ENCODE measurements at regions not wholly inside any gene's neighbourhood (a gene's known extent, or its start where the extent isn't known, plus 50 kb on each side); places are given as distances from the start of the nearest gene placed in this dataset.

- no peak overlapping the region for H3K4me3 ChIP-seq
- TF ChIP-seq EZH2phosphoT487 (IDR thresholded peaks at IDR 0.05; ENCODE audit: low read depth, severe bottlenecking, unreplicated experiment), result no peak
- no peak for TF ChIP-seq EZH2 (IDR thresholded peaks at IDR 0.05; ENCODE audit: borderline replicate concordance)
- TF ChIP-seq, protein P1, sequence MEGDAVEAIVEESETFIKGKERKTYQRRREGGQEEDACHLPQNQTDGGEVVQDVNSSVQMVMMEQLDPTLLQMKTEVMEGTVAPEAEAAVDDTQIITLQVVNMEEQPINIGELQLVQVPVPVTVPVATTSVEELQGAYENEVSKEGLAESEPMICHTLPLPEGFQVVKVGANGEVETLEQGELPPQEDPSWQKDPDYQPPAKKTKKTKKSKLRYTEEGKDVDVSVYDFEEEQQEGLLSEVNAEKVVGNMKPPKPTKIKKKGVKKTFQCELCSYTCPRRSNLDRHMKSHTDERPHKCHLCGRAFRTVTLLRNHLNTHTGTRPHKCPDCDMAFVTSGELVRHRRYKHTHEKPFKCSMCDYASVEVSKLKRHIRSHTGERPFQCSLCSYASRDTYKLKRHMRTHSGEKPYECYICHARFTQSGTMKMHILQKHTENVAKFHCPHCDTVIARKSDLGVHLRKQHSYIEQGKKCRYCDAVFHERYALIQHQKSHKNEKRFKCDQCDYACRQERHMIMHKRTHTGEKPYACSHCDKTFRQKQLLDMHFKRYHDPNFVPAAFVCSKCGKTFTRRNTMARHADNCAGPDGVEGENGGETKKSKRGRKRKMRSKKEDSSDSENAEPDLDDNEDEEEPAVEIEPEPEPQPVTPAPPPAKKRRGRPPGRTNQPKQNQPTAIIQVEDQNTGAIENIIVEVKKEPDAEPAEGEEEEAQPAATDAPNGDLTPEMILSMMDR (IDR thresholded peaks at IDR 0.05; ENCODE audit: poor library complexity), result no peak
- no peaks in the 10 kb centered on the region for H3K36me3 ChIP-seq (replicated peaks; ENCODE audit: insufficient read depth, low read depth)
- H3K79me2 ChIP-seq, result no peaks in the 10 kb centered on the region
- no peak overlapping the region for H2AFZ ChIP-seq
- DNase-seq (ENCODE audit: low spot score), result no peak
- 88% methylated on average over 2 of the region's 2 CpGs for WGBS (ENCODE audit: low lambda C conversion rate, missing lambda C conversion rate)
- no peaks in the 10 kb centered on the region for H3K9me3 ChIP-seq (ENCODE audit: low read depth)
- no peak overlapping the region for H3K4me2 ChIP-seq
- no peaks in the 10 kb centered on the region for H3K9me2 ChIP-seq (replicated peaks; ENCODE audit: insufficient read depth)
- no peaks in the 10 kb centered on the region for H3K27me3 ChIP-seq
- no peaks in the 10 kb centered on the region for H3K4me1 ChIP-seq (ENCODE audit: insufficient read depth)
- H3K27ac ChIP-seq, result no peak overlapping the region
- H4K20me1 ChIP-seq (ENCODE audit: insufficient read depth, poor library complexity, severe bottlenecking), result no peaks in the 10 kb centered on the region
These were observed 87.2 kb upstream of the PITX2 start for GRCh38 chr4:110710070-110710469.

DNA sequence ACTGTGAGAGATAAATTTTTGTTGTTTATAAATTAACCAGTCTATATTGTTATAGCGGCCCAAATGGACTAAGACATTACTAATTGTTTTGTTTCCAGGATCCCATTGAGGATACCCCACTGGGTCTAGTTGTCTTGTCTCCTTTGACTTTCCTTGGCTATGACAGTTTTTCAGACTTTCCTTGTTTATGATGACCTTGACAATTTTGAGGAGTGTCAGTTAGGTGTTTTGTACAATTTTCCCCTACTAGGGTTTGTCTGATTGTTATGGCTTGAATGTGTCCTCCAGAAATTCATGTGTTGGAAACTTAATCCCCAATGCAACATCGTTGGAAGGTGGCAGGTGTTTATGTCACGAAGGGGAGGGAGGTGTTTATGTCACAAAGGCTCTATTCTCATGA is 89.6 kb upstream of the PITX2 start:
- no peak for DNase-seq (ENCODE audit: low spot score)
- no peak overlapping the region for H3K27ac ChIP-seq
- no peaks in the 10 kb centered on the region for H3K9me2 ChIP-seq (replicated peaks; ENCODE audit: insufficient read depth)
- no peaks in the 10 kb centered on the region for H4K20me1 ChIP-seq (ENCODE audit: insufficient read depth, poor library complexity, severe bottlenecking)
- no peaks in the 10 kb centered on the region for H3K27me3 ChIP-seq
- H3K9me3 ChIP-seq (ENCODE audit: low read depth), result no peaks in the 10 kb centered on the region
- no peaks in the 10 kb centered on the region for H3K4me1 ChIP-seq (ENCODE audit: insufficient read depth)
- H3K79me2 ChIP-seq, result no peaks in the 10 kb centered on the region
- H2AFZ ChIP-seq, result no peak overlapping the region
- no peak overlapping the region for H3K4me2 ChIP-seq
- no peak overlapping the region for H3K4me3 ChIP-seq
- TF ChIP-seq EZH2 (IDR thresholded peaks at IDR 0.05; ENCODE audit: borderline replicate concordance) (no peak), EZH2phosphoT487 (IDR thresholded peaks at IDR 0.05; ENCODE audit: low read depth, severe bottlenecking, unreplicated experiment) (no peak)
- TF ChIP-seq, protein P1 (IDR thresholded peaks at IDR 0.05; ENCODE audit: poor library complexity), result no peak
- 88% methylated on average over 3 of the region's 3 CpGs for WGBS (ENCODE audit: low lambda C conversion rate, missing lambda C conversion rate)
- H3K36me3 ChIP-seq (replicated peaks; ENCODE audit: insufficient read depth, low read depth), result no peaks in the 10 kb centered on the region

GRCh38 chr4:110730318-110730717 is 107.4 kb upstream of the PITX2 start:
- Histone ChIP-seq H3K9me2 (replicated peaks; ENCODE audit: insufficient read depth) (no peaks in the 10 kb centered on the region), H3K9me3 (ENCODE audit: low read depth) (no peaks in the 10 kb centered on the region), H3K4me3 (no peak overlapping the region), H3K27me3 (no peaks in the 10 kb centered on the region), H4K20me1 (ENCODE audit: insufficient read depth, poor library complexity, severe bottlenecking) (no peaks in the 10 kb centered on the region), H3K4me2 (no peak overlapping the region), H3K79me2 (no peaks in the 10 kb centered on the region), H3K36me3 (replicated peaks; ENCODE audit: insufficient read depth, low read depth) (no peaks in the 10 kb centered on the region), H3K4me1 (ENCODE audit: insufficient read depth) (no peaks in the 10 kb centered on the region), H2AFZ (no peak overlapping the region), H3K27ac (no peak overlapping the region)
- no peak for DNase-seq (ENCODE audit: low spot score)
- WGBS (ENCODE audit: low lambda C conversion rate, missing lambda C conversion rate), result 79% methylated on average over 3 of the region's 3 CpGs
- TF ChIP-seq, protein P1 (IDR thresholded peaks at IDR 0.05; ENCODE audit: poor library complexity), result no peak
- TF ChIP-seq EZH2 (IDR thresholded peaks at IDR 0.05; ENCODE audit: borderline replicate concordance) (no peak), EZH2phosphoT487 (IDR thresholded peaks at IDR 0.05; ENCODE audit: low read depth, severe bottlenecking, unreplicated experiment) (no peak)

GRCh38 chr4:110733901-110734300 is 111.0 kb upstream of the PITX2 start:
- no peak for TF ChIP-seq EZH2phosphoT487 (IDR thresholded peaks at IDR 0.05; ENCODE audit: low read depth, severe bottlenecking, unreplicated experiment)
- TF ChIP-seq, protein P1 (IDR thresholded peaks at IDR 0.05; ENCODE audit: poor library complexity), result no peak
- TF ChIP-seq EZH2 (IDR thresholded peaks at IDR 0.05; ENCODE audit: borderline replicate concordance), result no peak
- H3K9me3 ChIP-seq (ENCODE audit: low read depth), result no peaks in the 10 kb centered on the region
- 66% methylated on average over 4 of the region's 4 CpGs for WGBS (ENCODE audit: low lambda C conversion rate, missing lambda C conversion rate)
- H3K4me2 ChIP-seq, result no peak overlapping the region
- no peak for DNase-seq (ENCODE audit: low spot score)
- no peak overlapping the region for H2AFZ ChIP-seq
- no peaks in the 10 kb centered on the region for H3K4me1 ChIP-seq (ENCODE audit: insufficient read depth)
- no peaks in the 10 kb centered on the region for H3K79me2 ChIP-seq
- H3K9me2 ChIP-seq (replicated peaks; ENCODE audit: insufficient read depth), result no peaks in the 10 kb centered on the region
- no peak overlapping the region for H3K4me3 ChIP-seq
- no peak overlapping the region for H3K27ac ChIP-seq
- H3K27me3 ChIP-seq, result no peaks in the 10 kb centered on the region
- no peaks in the 10 kb centered on the region for H4K20me1 ChIP-seq (ENCODE audit: insufficient read depth, poor library complexity, severe bottlenecking)
- no peaks in the 10 kb centered on the region for H3K36me3 ChIP-seq (replicated peaks; ENCODE audit: insufficient read depth, low read depth)
